ENCODE measurements at regions not wholly inside any gene's neighbourhood (a gene's known extent, or its start where the extent isn't known, plus 50 kb on each side); places are given as distances from the start of the nearest gene placed in this dataset.

DNA sequence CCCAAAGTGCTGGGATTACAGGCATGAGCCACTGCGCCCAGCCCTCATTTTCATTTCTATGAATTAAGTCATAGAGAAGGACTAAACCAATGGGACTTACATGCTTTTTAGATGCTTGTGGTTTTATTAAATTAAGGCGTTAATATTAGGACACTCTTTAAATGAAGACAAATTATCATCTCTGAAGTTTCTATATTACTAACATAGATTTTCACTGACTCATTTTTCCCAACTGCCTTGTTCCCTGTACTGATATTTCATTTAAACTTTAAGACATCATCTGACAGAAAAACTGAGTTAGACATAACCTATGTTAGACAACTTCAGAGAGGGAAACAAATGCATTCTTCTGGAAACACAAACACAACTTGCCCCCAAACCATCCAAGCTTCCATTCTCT lies 99.8 kb downstream of the BTG1 start:
- TF ChIP-seq, protein P1, sequence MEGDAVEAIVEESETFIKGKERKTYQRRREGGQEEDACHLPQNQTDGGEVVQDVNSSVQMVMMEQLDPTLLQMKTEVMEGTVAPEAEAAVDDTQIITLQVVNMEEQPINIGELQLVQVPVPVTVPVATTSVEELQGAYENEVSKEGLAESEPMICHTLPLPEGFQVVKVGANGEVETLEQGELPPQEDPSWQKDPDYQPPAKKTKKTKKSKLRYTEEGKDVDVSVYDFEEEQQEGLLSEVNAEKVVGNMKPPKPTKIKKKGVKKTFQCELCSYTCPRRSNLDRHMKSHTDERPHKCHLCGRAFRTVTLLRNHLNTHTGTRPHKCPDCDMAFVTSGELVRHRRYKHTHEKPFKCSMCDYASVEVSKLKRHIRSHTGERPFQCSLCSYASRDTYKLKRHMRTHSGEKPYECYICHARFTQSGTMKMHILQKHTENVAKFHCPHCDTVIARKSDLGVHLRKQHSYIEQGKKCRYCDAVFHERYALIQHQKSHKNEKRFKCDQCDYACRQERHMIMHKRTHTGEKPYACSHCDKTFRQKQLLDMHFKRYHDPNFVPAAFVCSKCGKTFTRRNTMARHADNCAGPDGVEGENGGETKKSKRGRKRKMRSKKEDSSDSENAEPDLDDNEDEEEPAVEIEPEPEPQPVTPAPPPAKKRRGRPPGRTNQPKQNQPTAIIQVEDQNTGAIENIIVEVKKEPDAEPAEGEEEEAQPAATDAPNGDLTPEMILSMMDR (IDR thresholded peaks at IDR 0.05; ENCODE audit: low read depth, low read length) = no peak
- no peak for TF ChIP-seq POLR2A (IDR thresholded peaks at IDR 0.05; ENCODE audit: extremely low read depth, insufficient read length)
